ENCODE measurements at regions not wholly inside any gene's neighbourhood (a gene's known extent, or its start where the extent isn't known, plus 50 kb on each side); places are given as distances from the start of the nearest gene placed in this dataset.

DNA sequence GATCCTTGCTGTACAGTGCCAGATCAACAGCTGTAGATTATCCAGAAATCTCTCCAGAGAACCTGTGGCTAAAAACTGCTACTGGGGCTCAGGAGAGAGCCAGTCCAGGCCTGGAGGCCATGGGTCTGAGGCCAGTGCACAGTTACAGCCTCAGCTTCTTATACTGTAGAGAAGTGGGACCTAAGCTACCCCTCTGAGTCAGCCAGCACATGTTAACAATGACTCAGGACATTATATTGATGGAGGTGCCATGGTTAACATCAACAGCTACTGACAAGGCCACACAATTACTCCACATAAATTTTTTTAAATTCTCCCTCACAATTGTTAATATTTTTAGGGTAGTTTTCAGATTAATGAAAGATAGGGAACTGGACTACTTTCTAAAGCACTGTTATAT, 138.5 kb downstream of the RBM26 start:
- DNase-seq: no peak

DNA sequence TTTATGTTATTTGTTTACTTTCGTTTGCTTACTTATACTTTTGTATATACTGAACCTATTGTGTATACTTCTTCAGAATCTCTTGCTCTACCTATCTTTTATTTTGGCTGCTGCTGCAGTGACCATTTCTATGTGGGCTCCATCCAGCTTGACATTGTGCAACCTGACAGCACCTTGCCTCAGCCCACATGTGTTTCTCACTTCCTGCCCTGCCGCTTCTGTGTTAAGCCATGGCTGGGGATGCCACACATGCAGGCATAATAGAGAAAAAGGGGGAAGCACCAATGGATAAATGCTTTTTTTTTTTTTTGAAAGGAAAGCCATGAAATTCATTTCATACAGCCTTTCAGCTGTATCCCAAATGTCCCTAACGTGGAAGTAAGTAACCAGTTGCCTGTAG, 147.6 kb downstream of the RBM26 start:
- DNase-seq: no peak

DNA sequence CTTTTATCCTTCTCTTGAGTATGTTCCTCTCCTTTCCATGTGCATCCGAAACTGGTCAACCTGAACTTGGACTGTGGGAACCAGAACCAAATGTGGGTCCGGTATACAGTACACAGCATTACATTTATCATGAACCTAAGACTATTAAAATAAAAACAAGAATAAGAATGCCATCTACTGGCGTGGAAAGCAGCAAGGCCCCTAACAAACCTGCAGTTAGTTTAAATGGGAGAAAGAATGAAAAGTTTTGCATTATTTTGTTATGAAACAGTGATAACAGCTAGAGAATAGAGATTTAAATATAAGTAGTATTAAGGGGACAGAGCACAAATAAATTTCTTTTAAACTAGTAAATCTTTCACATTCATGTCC, 159.5 kb downstream of the RBM26 start:
- no peak for DNase-seq

DNA sequence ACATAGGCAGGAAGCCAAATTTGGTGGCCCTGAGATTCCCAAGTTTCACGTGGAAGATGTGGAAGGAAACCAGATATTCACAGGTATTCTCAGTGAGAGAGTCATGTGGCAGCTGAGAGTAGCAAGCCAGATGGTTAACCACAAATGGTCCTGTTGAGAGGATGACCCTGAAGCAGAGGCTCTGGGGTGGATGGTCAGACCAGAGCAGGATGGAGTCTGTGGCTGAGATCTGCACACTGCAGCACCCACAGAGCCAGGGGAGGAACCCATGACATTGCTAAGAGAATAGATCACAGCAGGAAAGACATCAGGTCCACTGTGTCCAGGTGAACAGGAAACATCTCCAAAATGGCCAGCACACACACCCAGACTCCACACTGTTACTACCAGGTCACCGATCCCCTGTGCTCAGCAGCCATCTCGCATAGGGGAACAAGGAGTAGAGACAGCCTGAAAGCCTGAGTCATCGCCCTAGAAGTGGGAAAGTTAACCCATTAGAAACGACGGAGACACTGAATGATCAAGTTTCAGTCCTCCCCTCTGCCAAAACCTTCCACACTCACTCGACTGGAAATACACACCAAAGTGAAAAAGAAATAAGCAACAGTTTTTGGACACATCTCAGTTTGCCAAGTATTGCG, 160.0 kb downstream of the RBM26 start:
- no peak for DNase-seq

DNA sequence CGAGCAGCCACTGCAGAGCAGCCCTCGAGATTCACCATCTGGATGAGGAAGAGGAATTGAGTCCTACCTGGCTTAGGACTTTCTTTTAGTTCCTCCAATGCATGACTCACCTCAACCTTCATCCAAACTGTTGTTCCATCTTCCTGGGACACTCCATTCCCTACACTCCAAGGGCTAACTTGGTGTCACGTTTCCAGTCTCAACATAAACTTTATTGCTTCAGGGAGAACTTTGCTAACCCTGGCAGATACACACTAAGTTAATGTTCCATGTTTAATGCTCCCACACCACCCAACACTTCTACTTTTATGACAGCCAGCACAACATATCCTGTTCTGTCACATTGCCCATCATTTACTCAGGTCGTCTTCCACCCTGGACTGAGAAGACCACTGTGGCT, 164.4 kb downstream of the RBM26 start:
- no peak for DNase-seq

DNA sequence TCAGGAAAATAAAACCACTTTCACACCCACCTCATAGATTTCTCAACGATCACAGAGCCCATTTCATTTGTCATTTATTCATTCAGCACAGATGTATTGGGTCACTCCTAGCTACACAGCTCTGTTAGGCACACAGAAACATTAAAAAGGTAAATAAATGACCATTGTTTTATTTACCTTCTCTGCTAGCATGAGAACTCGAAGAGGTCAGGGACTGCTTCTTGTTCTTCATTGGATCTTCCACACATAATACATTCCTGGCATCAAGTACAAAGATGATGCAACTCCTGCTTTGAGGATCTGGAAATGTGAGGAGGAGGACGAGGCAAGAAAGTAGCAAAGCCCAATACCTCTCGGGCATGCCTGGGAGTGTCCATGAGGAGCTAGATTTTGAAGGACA, 168.1 kb downstream of the RBM26 start:
- no peak for DNase-seq

DNA sequence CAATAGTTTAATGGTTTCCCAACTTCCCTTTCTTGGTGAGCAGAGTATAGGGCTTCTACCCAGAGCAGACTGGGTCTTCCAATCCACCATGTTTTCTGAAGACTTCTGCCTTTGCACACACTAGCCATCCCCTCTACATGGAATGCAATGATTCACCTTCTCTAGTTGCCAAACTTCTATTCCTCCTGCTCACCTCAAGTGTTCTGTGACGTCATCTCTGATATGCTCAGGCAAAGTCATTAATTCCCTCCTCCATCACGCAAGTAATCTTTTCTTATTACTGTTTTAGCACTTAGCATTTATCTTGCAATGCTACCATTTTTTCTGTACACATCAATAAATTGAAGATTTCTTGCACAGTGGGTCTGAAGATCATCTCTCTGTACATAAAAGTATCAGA, 174.2 kb downstream of the RBM26 start:
- DNase-seq: no peak

DNA sequence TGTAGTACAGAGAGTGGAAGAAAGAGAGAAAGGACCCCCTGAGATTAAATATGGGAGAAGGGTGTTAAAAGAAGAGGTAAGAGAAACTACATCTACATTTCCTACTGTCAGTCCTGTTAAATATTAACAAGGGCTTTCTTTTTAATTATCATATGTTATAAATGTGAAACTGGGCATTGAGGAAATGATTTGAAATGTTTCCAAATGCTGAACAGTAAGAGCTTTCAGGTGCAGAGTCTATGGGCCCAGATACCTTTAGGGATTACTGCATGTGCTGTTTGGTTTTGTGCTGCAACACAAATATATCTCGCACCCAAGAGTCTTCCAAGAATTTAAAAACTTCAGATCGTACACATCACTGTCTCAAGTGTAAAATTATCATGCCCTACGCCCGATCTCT, 176.3 kb downstream of the RBM26 start:
- no peak for DNase-seq

DNA sequence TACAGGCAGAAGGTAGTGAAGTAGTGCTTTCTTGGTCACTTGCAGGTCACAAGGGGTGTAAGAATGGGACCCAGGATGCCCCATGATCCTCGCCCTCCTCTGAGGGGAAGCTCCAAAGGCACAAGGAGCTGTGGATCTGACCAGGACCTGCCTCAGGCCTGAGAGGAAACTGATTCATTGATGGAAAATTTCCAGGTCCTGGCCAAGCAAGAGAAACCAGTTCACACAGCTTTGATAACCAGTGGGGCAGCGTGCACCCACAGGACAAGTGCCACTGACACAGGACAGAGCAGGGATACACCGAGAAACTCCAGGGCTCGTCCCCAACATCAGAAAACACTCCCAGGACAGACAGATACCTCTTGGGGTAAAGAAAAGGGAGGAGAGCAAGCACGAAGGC, 177.1 kb downstream of the RBM26 start:
- no peak for DNase-seq

DNA sequence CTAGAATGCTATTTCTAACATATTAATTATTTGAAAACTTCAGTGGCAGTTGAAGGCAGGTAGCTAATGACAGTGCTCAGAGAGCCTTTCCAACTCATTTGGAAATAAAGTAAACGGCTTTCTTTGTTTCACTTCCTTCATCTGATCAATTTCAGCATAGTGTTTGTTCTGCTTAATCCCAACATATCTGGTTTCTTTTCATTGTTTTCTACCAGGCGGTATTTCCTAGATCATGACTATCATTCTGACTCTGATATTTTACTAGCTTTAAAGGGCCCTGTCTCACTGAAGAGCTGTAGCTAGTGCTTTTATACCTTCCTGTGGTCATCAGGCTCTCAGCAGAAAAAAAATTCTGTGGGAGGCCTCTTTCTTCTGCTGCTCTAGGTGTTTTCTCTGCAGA, 178.6 kb downstream of the RBM26 start:
- DNase-seq: no peak

DNA sequence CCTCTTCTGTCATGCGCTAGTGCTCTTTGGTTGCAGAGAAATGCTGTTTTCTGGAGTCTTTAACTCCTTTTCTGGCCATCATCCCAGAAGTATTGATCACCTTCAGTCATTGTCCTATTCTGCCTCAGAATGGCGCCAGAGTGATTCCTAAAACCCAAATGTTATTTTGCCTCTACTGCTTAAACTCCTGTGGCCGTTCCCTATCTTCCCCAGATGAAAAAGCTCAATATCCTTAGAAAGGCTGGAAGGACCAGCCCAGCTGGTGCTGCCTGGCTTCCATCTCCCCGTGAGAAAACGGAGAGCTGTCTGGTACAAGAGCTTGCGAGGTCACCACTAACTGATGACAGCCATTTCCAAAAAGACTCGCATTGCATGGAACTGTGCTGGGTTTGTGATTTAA, 179.1 kb downstream of the RBM26 start:
- DNase-seq: no peak

DNA sequence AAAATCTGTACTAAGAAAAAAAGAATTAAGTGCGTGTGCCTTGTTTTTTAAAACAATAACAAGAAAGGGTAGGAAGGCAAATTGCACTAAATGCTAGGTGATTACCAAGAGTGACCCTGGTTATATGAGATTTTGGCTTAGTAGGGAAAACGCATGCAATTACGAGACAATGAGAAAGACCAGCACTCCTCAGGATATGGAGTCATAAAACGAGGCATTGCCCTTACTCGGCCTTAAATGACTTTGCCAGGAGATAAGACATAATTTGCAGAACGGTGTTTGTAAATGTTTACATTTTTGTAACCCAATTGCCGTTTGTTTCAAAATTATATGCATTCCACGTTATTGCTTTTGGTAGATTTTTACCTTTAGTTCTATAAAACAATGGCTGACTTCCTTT, 179.8 kb downstream of the RBM26 start:
- no peak for DNase-seq

DNA sequence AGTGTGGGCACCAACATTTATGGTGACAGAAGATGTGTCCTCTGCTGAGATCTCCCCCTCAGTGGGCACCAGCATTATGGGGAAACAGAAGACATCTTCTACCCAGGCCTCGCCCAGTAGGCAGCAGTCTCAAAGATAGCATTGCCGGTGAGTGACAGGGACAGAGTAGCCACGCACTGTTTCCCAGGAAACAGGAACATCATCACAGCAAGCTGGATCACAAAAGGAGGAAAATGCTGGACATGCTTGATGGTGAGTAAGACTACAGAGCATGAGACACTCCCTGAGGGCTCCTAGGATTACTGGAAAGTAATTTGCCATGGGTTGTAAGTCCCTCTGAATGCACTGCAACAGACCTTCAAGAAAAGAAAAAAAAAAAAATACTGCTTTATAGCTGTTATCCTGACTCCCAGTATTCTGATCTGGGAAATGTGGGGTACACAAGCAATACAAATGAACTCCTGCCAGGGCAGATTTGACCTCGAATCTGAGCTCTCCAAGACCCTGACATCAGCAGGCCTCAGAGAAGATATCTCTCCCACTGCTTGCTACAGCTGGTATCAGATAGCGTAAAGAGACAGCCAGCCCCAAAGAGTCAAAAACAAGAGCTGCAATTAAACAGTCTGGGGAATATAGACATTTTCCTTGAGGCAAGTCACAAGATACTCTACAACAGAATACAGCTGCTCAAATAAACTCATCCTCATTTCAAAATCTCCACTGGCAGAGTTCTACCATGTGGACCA, 180.4 kb downstream of the RBM26 start:
- no peak for DNase-seq

DNA sequence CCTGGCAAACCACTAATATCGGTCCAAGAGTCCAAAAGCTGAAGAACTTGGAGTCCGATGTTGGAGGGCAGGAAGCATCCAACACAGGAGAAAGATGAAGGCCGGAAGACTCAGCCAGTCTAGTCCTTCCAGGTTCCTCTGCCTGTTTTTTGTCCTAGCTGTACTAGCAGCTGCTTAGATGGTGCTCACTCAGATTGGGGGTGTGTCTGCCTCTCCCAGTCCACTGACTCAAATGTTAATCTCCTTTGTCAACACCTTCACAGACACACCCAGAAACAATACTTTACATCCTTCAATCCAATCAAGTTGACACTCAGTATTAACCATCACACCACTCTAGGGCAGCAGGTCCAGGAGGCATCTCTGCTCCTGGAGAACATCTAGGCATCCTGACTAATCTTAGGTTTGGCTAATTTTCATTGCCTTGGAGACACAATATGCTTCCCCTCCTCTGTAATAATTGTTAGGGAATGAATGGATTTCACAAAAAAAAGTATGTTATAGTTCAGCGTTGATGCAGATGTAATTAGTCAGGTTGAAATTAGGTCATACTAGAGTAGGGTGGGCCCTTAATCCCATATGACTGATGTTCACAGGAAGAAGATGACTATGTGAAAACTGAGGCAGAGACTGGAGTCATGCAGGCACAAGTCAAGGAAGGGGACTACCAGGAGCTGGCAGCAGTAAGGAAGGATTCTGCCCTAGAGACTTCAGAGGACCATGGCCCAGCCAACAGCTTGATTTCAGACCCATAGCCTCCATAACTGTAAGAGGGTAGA, 183.4 kb downstream of the RBM26 start:
- no peak for DNase-seq

DNA sequence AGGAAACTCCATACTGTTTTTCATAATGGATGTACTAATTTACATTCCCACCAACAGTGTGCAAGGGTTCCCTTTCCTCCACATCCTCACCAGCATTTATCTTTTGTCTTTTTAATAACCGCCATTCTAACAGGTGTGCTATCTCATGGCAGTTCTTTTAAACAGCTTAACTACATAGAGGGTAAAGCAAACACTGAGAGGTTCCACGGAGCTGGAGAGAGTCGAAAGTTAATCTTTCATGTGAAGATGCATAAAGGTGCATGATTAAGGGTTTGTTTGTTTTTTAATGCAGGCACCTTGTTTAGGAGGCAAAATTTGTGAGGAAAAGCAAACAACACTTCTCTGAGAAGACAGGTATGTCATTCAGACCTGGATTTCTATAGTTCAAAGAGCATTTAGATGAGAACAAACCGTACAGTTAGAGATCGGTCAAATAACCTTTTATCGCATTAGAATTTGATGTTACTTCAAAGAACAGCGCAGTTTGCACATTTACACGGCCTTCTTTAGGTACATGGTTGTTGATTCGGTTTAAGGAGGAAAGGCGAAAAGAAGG, 193.9 kb downstream of the RBM26 start:
- no peak for DNase-seq

DNA sequence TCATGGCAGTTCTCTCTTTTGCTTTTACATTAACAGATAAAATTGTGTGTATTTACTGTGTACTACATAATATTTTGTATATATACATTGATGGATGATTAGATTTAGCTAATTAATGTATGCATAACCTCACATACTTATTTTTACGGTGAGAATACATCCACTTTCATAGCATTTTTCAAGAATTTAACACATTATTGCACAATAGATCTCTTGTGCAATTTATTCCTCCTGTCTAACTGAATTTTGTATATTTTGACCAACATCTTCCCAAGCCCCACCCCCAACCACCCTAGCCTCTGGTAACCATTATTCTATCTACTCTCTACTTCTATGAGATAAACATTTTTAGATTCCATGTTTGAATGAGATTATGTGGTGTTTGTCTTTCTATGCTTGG, 194.7 kb downstream of the RBM26 start:
- no peak for DNase-seq

DNA sequence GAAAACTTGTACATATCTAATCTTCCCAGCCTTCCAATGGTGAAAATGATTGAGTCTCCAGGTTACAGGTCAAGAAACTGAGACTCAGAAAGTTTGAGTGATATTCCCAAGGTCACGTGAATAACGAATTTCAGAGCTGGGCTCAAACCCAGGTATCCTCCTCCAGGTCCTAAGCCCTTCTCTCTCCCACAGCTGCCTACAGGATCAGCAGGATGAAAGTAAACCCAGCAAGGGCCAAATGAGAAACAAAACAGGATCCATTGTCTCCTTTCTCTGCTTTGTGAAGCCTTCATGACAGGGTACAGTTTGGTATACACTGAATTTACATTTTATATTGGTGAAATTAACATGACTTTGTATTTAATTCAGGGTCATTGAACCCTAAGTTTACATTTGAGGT, 208.1 kb downstream of the RBM26 start:
- DNase-seq: no peak

DNA sequence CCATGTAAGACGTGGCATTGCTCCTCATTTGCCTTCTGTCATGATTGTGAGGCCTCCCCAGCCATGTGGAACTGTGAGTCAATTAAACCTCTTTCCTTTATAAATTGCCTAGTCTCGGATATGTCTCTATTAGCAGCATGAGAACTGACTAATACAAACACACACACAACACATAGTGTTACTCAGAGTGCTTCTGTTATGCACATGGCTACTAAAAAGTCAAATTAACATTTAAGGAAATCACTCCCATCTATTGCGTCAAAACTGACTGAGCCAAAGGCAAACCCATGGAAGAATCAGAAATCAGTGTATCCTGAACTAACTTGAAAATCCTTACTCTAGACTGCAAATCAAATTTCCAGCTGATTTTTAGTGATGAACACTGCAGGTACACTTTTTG, 209.2 kb downstream of the RBM26 start:
- DNase-seq: no peak

DNA sequence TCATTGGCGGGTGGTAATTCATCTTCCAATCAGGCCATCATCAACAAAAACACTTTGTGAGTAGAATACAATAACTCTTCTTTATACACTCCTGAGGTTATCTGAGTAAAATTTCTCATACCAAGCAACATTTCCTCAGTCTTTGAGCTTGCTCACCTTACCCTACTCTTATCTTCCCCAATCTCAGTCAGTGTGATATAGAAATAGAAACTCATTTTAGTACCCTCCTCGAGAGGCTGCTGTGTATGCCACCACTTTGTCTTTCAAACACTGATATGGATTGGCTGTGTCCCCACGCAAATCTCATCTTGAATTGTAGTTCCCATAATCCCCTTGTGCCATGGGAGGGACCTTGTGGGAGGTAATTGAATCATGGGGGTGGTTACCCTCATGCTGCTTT, 209.7 kb downstream of the RBM26 start:
- no peak for DNase-seq

DNA sequence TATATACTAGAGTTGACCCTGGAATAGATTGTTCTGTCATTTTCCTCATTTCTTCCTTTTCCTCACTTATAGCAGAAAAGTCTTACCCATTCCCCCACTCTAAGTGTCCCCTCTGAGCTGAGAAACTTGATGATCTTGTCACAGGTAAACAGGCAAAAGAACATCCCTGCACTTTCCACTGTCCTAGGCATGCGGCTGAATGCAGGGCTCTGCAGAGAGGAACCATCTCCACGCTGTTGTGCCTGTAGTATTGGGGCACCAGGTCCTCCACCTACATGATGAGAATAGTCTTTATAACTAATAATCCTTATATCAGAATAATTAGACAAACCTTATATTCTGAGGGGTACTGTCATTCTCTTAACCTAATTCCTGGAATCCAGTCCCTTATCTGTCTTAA, 211.3 kb downstream of the RBM26 start:
- no peak for DNase-seq

DNA sequence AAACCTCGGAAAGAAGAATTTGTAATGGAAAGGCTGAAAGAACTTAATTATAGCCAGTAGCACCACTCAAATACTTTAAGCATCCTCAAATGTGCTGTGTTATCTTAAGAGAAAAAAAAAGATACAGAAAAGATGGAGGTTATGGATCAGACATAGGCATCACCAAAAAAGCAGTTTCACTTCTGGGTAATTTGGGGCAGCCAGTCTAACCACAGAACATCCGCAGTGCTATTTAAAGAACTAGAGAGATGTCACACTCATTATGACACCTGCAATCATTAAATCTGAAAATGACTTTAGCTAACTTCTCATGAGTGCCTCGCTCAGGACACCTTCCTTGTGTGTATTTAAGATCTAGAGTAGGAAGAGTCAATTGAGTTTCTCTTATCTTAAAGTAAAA, 211.8 kb downstream of the RBM26 start:
- peak; percentile 27 for DNase-seq

DNA sequence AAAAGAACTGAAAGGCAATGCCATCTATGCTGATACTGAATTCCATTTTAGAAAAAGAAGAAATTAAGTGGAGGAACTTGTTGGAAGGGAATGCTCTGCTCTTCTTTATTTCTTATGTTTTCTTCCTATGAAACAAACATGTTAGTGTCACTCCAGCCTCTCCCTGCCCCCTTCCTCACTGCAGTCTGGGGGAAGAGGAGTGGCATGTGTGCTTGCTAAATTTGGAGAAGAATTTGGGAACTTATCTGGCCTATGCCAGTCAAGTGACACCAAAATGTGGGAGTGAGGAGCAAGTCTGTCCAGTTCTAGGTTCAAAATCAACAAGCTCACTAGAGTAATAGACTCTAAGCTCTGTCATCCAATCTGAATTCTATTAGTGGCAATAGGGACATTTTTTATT, 214.6 kb downstream of the RBM26 start:
- no peak for DNase-seq

DNA sequence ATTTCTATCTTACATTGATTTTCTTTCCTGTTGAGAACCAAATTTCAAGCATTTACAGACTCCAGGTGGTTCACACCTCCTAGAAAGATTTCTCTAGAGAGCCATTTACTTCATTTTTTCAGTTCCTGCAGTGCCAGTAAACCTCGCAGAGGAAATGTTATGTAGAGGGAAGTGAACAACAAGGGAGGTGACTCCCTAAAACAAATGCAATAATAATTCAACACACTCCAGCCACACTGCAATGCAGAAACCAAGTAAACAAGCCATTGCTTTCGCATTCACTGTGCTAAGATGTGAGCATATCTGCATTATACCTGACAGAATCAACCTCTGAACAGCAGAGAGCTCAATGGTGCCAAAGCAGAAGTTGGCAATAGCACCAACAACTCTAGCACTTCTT, 215.1 kb downstream of the RBM26 start:
- no peak for DNase-seq

All from stimulated activated naive CD4-positive, alpha-beta T cell treated with Interleukin-2 at 50 U/mL for 16 hours (primary cell).